Fibroblast of pulmonary artery (primary cell): ENCODE measurements at regions not wholly inside any gene's neighbourhood (a gene's known extent, or its start where the extent isn't known, plus 50 kb on each side); places are given as distances from the start of the nearest gene placed in this dataset.

ENCODE experiments used
- DNase-seq: peaks from one replicate; pipeline ENCODE4 v3.0.0-alpha.2; 2010; ENCODE audit warnings: low read depth
- H3K4me3 ChIP-seq: replicated peaks from 2 replicates; pipeline ENCODE4 v1.5.1; 2011; ENCODE audit warnings: low read depth, mild to moderate bottlenecking, control low read depth, low read length, moderate library complexity
- TF ChIP-seq, protein P1 (sequence below): IDR thresholded peaks from 2 replicates; pipeline ENCODE4 v1.5.1; 2011; ENCODE audit warnings: mild to moderate bottlenecking, control low read depth, low read length, inconsistent platforms; ENCODE audit errors: missing control alignments

DNA sequence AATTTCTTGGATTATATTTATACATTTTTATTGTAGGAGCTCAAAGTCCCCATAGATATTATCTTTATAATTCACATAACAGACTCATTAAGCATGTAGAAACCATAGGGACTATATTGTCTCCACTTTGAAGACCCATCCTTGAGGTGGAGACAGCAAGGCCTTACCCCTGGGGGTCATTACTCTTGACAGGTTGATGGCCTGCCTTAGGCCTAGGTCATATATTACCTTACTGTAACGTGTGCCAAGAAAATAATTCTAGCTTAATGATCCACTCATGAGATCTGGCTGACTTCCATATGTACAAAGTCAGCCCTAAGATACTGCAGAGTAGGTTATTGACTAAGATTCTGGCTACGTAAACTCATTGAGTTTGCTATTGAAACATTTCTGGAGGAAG lies 65.4 kb upstream of the GLS start:
- no peak overlapping the region for H3K4me3 ChIP-seq
- TF ChIP-seq, protein P1, sequence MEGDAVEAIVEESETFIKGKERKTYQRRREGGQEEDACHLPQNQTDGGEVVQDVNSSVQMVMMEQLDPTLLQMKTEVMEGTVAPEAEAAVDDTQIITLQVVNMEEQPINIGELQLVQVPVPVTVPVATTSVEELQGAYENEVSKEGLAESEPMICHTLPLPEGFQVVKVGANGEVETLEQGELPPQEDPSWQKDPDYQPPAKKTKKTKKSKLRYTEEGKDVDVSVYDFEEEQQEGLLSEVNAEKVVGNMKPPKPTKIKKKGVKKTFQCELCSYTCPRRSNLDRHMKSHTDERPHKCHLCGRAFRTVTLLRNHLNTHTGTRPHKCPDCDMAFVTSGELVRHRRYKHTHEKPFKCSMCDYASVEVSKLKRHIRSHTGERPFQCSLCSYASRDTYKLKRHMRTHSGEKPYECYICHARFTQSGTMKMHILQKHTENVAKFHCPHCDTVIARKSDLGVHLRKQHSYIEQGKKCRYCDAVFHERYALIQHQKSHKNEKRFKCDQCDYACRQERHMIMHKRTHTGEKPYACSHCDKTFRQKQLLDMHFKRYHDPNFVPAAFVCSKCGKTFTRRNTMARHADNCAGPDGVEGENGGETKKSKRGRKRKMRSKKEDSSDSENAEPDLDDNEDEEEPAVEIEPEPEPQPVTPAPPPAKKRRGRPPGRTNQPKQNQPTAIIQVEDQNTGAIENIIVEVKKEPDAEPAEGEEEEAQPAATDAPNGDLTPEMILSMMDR, result no peak
- DNase-seq, result no peak

DNA sequence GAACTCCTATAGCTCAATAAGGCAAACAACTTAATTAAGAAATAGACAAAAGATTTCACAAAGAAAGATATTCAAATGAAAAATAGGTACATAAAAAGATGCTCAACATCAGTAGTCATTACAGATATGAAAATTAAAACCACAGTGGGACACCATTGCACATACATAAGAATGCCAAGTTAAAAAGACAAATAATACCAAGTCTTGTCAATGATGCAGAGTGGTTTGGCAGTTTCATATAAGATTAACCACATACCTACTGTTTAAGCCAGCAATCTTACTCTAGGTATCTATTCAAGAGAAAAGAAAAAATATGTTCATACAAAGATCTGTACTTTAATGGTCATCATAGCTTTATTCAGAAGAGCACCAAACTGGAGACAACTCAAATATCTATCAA lies 63.5 kb upstream of the GLS start:
- no peak for DNase-seq
- no peak overlapping the region for H3K4me3 ChIP-seq
- TF ChIP-seq, protein P1, result no peak

DNA sequence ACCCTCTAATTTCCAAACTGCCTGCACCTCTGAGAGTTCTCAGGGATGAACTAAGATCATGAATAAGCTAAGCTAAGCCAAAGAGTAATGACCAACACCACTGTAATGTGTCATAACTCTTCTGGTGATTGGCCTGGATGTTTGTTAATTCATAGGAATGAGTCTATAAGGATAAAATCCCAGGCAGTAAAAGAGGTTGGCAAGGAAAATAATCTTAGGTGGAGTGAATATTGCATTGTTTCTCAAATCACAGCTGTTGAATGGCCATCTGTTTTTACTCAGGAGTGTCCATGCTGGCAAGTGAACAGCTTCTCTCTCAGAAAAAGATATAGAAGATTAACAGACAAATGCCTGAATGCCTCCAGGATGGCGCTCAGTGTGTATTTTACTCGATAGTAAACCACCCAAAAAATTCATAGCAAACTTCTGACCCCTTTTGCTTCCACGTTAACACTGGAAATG lies 60.8 kb upstream of the GLS start:
- TF ChIP-seq, protein P1, result no peak
- DNase-seq, result peak; percentile 88

DNA sequence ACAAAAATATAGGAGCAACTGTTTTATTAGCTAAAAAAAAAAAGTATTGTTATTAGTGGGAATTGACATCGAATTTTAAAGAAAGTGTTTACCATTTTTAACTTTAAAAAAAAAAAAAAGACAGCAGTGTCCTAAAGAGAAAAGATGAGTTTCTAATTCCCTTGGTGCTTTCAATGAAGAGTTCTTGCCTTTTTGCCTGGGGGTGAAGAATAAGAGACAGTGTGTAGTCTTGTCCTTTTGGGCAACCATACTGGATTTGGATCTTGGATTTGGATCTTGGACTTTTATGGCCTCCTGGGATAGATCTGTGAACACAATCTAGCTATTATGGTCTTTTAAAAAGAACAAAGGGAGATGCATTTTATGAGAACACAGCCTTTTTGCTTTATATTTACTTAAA lies 60.2 kb upstream of the GLS start:
- no peak for DNase-seq
- TF ChIP-seq, protein P1, result no peak
- no peak overlapping the region for H3K4me3 ChIP-seq

More for the DNA sequence above, 60.8 kb upstream of the GLS start:
- no peak overlapping the region for H3K4me3 ChIP-seq

DNA sequence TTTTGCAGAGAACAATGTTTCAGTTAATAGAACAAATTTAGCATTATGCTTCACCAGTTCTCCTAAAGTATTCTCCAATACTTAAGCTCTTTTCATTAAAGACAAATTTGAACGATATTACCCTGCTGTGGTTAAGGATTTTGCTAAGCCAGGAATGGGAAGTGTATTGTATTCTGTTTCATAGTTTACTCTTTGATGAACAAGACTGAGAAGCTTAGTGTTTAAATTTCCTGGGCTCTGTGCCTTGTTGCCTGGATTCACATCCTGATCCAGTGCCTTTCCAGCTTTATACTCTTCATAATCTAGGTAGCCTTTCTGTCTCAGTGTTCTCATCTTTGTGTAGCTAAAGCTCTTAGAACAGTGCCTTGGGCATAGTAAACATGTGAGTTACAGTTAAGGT lies 58.6 kb upstream of the GLS start:
- no peak overlapping the region for H3K4me3 ChIP-seq
- no peak for DNase-seq
- TF ChIP-seq, protein P1, result no peak

DNA sequence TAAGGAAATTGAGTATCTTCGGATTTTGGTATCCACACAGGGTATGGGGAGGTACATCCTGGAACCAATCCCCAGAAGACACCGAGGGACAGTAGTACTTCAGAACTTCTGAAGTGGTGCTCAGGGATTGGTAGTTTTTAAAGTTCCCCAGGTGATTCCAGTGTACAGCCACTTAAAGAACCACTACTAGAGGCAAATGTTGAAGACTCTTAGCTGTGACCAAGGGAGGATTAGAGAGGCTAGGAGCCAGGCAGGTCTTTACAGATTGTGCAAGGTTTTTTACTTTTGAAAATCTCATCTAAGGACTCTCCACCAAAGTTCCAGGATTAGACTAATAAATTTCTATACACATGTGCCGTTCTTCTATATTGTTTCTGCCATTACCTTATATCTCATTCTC lies 52.9 kb upstream of the GLS start:
- no peak for DNase-seq
- TF ChIP-seq, protein P1, result no peak
- no peak overlapping the region for H3K4me3 ChIP-seq

DNA sequence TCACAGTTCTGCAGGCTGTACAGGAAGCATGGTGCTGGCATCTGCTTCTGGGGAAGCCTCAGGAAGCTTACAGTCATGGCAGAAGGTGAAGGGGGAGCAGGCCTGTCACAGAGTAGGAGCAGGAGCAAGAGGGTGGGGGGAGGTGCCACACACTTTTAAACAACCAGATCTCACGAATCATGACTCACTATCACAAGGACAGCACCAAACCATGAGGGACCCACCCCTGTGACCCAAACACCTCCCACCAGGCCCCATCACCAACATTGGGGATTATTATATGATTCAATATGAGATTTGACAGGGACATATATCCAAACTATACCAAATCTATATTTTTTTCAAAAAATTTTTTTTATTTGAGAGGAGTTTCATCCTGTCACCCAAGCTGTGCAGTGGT lies 51.0 kb upstream of the GLS start:
- TF ChIP-seq, protein P1, result no peak
- no peak for DNase-seq
- no peak overlapping the region for H3K4me3 ChIP-seq
